K562 (cell line): ENCODE measurements at regions not wholly inside any gene's neighbourhood (a gene's known extent, or its start where the extent isn't known, plus 50 kb on each side); places are given as distances from the start of the nearest gene placed in this dataset.
"Not testable (repeated sequence)": the region's sequence is repeated elsewhere in the genome, so short reads cannot be mapped to it uniquely, and the experiment has no call there.

ENCODE experiments used
- ATAC-seq: fragments of 200-7000 bp; cut with Tn5 transposase; 3 replicates; pipeline ENCODE4 v1.9.1; 2020; ENCODE audit warnings: moderate library complexity
- BruUV-seq: library from RNA; stranded (reverse); fragments of 400-500 nt; replicated peaks from 2 replicates; lab custom pipeline; 2021; lab: Mats Ljungman, UMichigan
- CTCF ChIA-PET: fragments of 300-600 bp; formaldehyde crosslinking; extraction: SDS; loops from one replicate; lab custom pipeline; 2021; ENCODE audit warnings: low intra/inter-chr PET ratio; lab: Yijun Ruan, JAX
- POLR2A ChIA-PET: fragments of 300-600, 350-650 bp; sonication (Branson Sonifier 250); formaldehyde crosslinking; extraction: SDS; loops from one replicate; lab custom pipeline; 2021; ENCODE audit warnings: antibody characterized with exemption, inconsistent platforms; lab: Yijun Ruan, JAX
- DNase-seq, 4 experiments: peaks; one replicate each; pipeline versions ENCODE4 v3.0.0 to v3.0.0-alpha.2; 2011 to 2018; ENCODE audit warnings: low spot score in 3 of 4, mixed read lengths in 3 of 4; ENCODE audit errors: extremely low read depth in 1 of 4
- FAIRE-seq: peaks from 2 replicates; lab custom pipeline; 2011; peaks lifted over from hg19 to GRCh38; lab: Jason Lieb, UNC
- H2AFZ ChIP-seq: 2 replicates; pipeline ENCODE4 v1.6.0; 2011; ENCODE audit warnings: low read depth, low read length, control low read depth, inconsistent platforms
- H3K27ac ChIP-seq: fragments of 200-600 bp; 3 replicates; pipeline ENCODE4 v1.8.0; 2011; ENCODE audit warnings: low read depth, mild to moderate bottlenecking, control low read depth, inconsistent platforms, low read length, moderate library complexity, mixed read lengths; ENCODE audit errors: extremely low read depth
- H3K27me3 ChIP-seq, 2 experiments: fragments of 300-600 bp in 1 of 2; 2 replicates in 1 of 2; 3 replicates in 1 of 2; pipeline versions ENCODE4 v1.6.0 to v1.8.0; 2011; ENCODE audit warnings: inconsistent platforms in 2 of 2, low read length in 2 of 2, mild to moderate bottlenecking in 1 of 2, mixed read lengths in 1 of 2, moderate library complexity in 1 of 2; ENCODE audit not compliant: control insufficient read depth in 2 of 2, insufficient read depth in 2 of 2
- H3K36me3 ChIP-seq: fragments of 300-600 bp; 3 replicates; pipeline ENCODE4 v1.8.0; 2011; ENCODE audit warnings: mild to moderate bottlenecking, low read length, inconsistent platforms; ENCODE audit not compliant: control insufficient read depth, insufficient read depth
- H3K4me1 ChIP-seq, 2 experiments: fragments of 200-600 bp in 1 of 2; replicated peaks in 1 of 2; 2 replicates in 1 of 2; 3 replicates in 1 of 2; pipeline versions ENCODE4 v1.5.1 to v1.8.0; 2011; ENCODE audit warnings: inconsistent platforms in 2 of 2, low read length in 2 of 2, mild to moderate bottlenecking in 1 of 2, mixed read lengths in 1 of 2, moderate library complexity in 1 of 2; ENCODE audit not compliant: control insufficient read depth in 2 of 2, insufficient read depth in 2 of 2
- H3K4me2 ChIP-seq: 2 replicates; pipeline ENCODE4 v1.6.1; 2011; ENCODE audit warnings: low read length, control low read depth, inconsistent platforms, mixed read lengths; ENCODE audit not compliant: insufficient read depth
- H3K4me3 ChIP-seq: fragments of 200-600 bp; sonication (generic), shearing (Covaris generic); 2 replicates; pipeline ENCODE4 v1.5.1; 2016; ENCODE audit warnings: control low read depth, inconsistent platforms
- H3K79me2 ChIP-seq: fragments of 200-600 bp; 3 replicates; pipeline ENCODE4 v1.8.0; 2011; ENCODE audit warnings: low read length, inconsistent platforms; ENCODE audit not compliant: control insufficient read depth, insufficient read depth
- H3K9ac ChIP-seq, 2 experiments: 2 replicates each; pipeline versions ENCODE4 v1.6.0 to v1.6.1; 2011; ENCODE audit warnings: low read depth in 2 of 2, low read length in 2 of 2, control low read depth in 1 of 2, inconsistent platforms in 1 of 2, mild to moderate bottlenecking in 1 of 2, mixed read lengths in 1 of 2; ENCODE audit not compliant: insufficient read depth in 1 of 2
- H3K9me1 ChIP-seq: one replicate; pipeline ENCODE4 v1.6.0; 2011; ENCODE audit warnings: inconsistent platforms, mild to moderate bottlenecking, low read length, moderate library complexity; ENCODE audit not compliant: control insufficient read depth, insufficient read depth
- H3K9me3 ChIP-seq: replicated peaks from 2 replicates; pipeline ENCODE4 v1.5.1; 2011; ENCODE audit warnings: low read depth, low read length, inconsistent platforms; ENCODE audit not compliant: control insufficient read depth, insufficient read depth
- H4K20me1 ChIP-seq: replicated peaks from 2 replicates; pipeline ENCODE4 v1.6.1; 2011; ENCODE audit warnings: low read length, inconsistent platforms, mixed read lengths; ENCODE audit not compliant: control insufficient read depth, insufficient read depth
- ASH1L ChIP-seq: fragments of 450-650 bp; IDR thresholded peaks from 2 replicates; pipeline ENCODE4 v1.6.1; 2018; ENCODE audit warnings: borderline replicate concordance, mild to moderate bottlenecking, low read depth; ENCODE audit not compliant: partially characterized antibody
- CBX5 ChIP-seq: IDR thresholded peaks from 2 replicates; pipeline ENCODE4 v1.6.1; 2014; ENCODE audit warnings: low read depth, borderline replicate concordance
- KDM1A ChIP-seq, 2 experiments: fragments of 450-650 bp; IDR thresholded peaks; 2 replicates each; pipeline ENCODE4 v1.6.1; 2016; ENCODE audit warnings: mild to moderate bottlenecking in 2 of 2
- MBD2 ChIP-seq: sonication (generic); IDR thresholded peaks from 2 replicates; pipeline ENCODE4 v1.6.1; 2016; ENCODE audit warnings: low read depth, borderline replicate concordance
- PHF20 ChIP-seq: fragments of 450-650 bp; IDR thresholded peaks from 2 replicates; pipeline ENCODE4 v1.6.1; 2018; ENCODE audit not compliant: partially characterized antibody
- PHF8 ChIP-seq: fragments of 200-600 bp; sonication (generic); IDR thresholded peaks from 2 replicates; pipeline ENCODE4 v1.6.1; 2012; ENCODE audit warnings: mixed run types, mild to moderate bottlenecking, inconsistent platforms, low read length, moderate library complexity, borderline replicate concordance
- POLR2AphosphoS5 ChIP-seq: IDR thresholded peaks from 2 replicates; pipeline ENCODE4 v1.6.1; 2011; ENCODE audit warnings: mild to moderate bottlenecking, low read depth, low read length, moderate library complexity; ENCODE audit not compliant: control insufficient read depth, insufficient read depth
- PPARD ChIP-seq: fragments of 250-450 bp; sonication (Bioruptor Pico); IDR thresholded peaks from 2 replicates; pipeline ENCODE4 v1.8.0; 2022; ENCODE audit warnings: inconsistent platforms, mild to moderate bottlenecking, moderate library complexity
- SRSF3 ChIP-seq: fragments of 200-400 bp; formaldehyde crosslinking; IDR thresholded peaks from 2 replicates; pipeline ENCODE4 v1.6.1; 2016; ENCODE audit warnings: mild to moderate bottlenecking, low read length, moderate library complexity; ENCODE audit not compliant: insufficient read depth
- WGBS: fragments of 100-300 bp; shearing (Covaris generic); methylation state at CpG from one replicate; pipeline ENCODE4 v1.1.6; 2016; ENCODE audit warnings: low coverage, mixed read lengths; ENCODE audit not compliant: insufficient coverage; ENCODE audit errors: missing lambda C conversion rate; 5-methylcytosine and 5-hydroxymethylcytosine counted together
- in situ Hi-C: fragments of 300-500 bp; cut with MboI; formaldehyde crosslinking; loops from 4 replicates; pipeline ENCODE4 v1.15.0; 2018; ENCODE audit warnings: inconsistent platforms, mixed read lengths
- intact Hi-C: fragments of 100-400 bp; cut with micrococcal nuclease; formaldehyde crosslinking; loops from 2 replicates; pipeline ENCODE4 v1.14.2; 2022
- TF ChIP-seq, protein P1 (sequence below): fragments of 450-650 bp; conservative IDR thresholded peaks from 2 replicates; pipeline ENCODE4 v1.6.1; 2016; ENCODE audit warnings: missing genetic modification characterization, low read depth, mild to moderate bottlenecking, missing compliant biosample characterization, moderate library complexity

DNA sequence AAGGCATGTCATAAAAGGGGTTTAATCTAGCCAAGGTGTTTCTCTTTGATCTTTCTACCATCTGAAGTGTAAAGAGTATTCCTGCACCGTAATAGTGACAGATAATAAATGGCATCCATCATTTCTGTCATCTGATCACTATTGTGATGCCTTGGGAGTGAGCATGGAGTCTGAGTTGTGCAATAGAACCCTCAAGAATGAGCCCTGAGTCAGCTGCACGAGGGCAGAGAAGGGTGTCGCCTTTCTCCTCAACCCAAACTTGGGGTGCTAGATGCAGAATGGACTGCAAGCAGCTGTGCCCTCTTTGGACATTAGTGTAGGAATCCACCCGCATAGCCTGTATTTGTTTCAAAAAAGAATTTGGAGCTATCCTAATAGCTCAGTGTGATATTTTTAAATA, 115.2 kb downstream of the ZNF37A start:
- CTCF ChIA-PET: no interaction called here
- no peak overlapping the region for H3K4me2 ChIP-seq

DNA sequence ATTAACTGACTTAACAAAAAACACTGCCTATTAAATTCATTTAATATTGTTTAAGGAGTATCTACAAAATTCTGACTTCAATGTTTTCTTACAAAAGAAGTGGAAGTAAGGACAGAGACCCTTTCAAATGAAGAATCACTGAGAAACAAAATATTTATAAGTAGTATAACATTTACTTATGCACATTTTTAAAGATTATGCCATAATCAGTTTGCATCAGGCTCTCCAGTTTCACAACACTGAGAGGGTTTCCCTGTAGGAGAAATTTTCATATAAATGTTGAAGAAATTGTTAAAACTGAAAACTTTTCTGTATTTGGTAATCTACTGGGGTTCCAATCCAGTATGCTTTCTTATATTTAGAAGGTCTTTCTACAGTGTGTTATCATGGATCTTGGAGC, 115.6 kb downstream of the ZNF37A start:
- H3K27ac ChIP-seq, in situ Hi-C loops, POLR2A ChIA-PET, H3K9me1 ChIP-seq, CTCF ChIA-PET, ATAC-seq, H3K4me2 ChIP-seq, H3K9me3 ChIP-seq, H3K4me3 ChIP-seq, FAIRE-seq, H3K79me2 ChIP-seq, H3K4me1 ChIP-seq, H3K9ac ChIP-seq, H2AFZ ChIP-seq, H3K27me3 ChIP-seq, H3K36me3 ChIP-seq, DNase-seq, intact Hi-C loops, H4K20me1 ChIP-seq, BruUV-seq: not testable (repeated sequence)

More for the DNA sequence above, 115.2 kb downstream of the ZNF37A start:
- H3K36me3 ChIP-seq: no peaks in the 10 kb centered on the region
- TF ChIP-seq PHF8 (no peak), SRSF3 (no peak), PHF20 (no peak), KDM1A (IDR thresholded peaks at IDR 0.05) (no peak), ASH1L (no peak), PPARD (CRISPR knock-in tag) (no peak), MBD2 (no peak), CBX5 (no peak), POLR2AphosphoS5 (no peak)
- TF ChIP-seq, protein P1, sequence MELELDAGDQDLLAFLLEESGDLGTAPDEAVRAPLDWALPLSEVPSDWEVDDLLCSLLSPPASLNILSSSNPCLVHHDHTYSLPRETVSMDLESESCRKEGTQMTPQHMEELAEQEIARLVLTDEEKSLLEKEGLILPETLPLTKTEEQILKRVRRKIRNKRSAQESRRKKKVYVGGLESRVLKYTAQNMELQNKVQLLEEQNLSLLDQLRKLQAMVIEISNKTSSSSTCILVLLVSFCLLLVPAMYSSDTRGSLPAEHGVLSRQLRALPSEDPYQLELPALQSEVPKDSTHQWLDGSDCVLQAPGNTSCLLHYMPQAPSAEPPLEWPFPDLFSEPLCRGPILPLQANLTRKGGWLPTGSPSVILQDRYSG: no peak
- FAIRE-seq (no peak), ATAC-seq (no peak), DNase-seq (no peak)
- H3K9me3 ChIP-seq: no peaks in the 10 kb centered on the region
- no peaks in the 10 kb centered on the region for H3K9me1 ChIP-seq
- no peaks in the 10 kb centered on the region for H4K20me1 ChIP-seq
- H3K27ac ChIP-seq: no peak overlapping the region
- no peaks in the 10 kb centered on the region for H3K79me2 ChIP-seq
- BruUV-seq: no TSS peak
- POLR2A ChIA-PET: no interaction called here
- no peak overlapping the region for H3K4me3 ChIP-seq
- no peak overlapping the region for H2AFZ ChIP-seq
- in situ Hi-C loops: no loop called here
- no peaks in the 10 kb centered on the region for H3K4me1 ChIP-seq
- no peaks in the 10 kb centered on the region for H3K27me3 ChIP-seq
- 3% methylated on average over 4 of the region's 4 CpGs for WGBS
- no peak overlapping the region for H3K9ac ChIP-seq
- intact Hi-C loops: no loop called here
